Hepatocyte (in vitro differentiated cells): ENCODE measurements at regions not wholly inside any gene's neighbourhood (a gene's known extent, or its start where the extent isn't known, plus 50 kb on each side); places are given as distances from the start of the nearest gene placed in this dataset.

Experiments
- CTCF ChIP-seq: fragments of 200-600 bp; sonication (generic); IDR thresholded peaks from 2 replicates; pipeline ENCODE4 v1.5.1; 2016; ENCODE audit warnings: antibody characterized with exemption, mild to moderate bottlenecking; ENCODE audit not compliant: poor library complexity
- EZH2 ChIP-seq: fragments of 200-600 bp; sonication (generic); IDR thresholded peaks from 2 replicates; pipeline ENCODE4 v1.6.1; 2016; ENCODE audit warnings: antibody characterized with exemption, mild to moderate bottlenecking, borderline replicate concordance
- EZH2phosphoT487 ChIP-seq: fragments of 200-600 bp; sonication (generic); IDR thresholded peaks from one replicate; pipeline ENCODE4 v1.6.1; 2018; ENCODE audit warnings: antibody characterized with exemption, mild to moderate bottlenecking, low read depth, moderate library complexity; ENCODE audit not compliant: unreplicated experiment, severe bottlenecking

GRCh38 chr16:86316967-86317812 lies 193.1 kb upstream of the FOXF1 start:
- TF ChIP-seq CTCF (no peak), EZH2phosphoT487 (no peak), EZH2 (no peak)
